ENCODE measurements at regions not wholly inside any gene's neighbourhood (a gene's known extent, or its start where the extent isn't known, plus 50 kb on each side); places are given as distances from the start of the nearest gene placed in this dataset.

- no peak overlapping the region for H3K4me3 ChIP-seq (replicated peaks; ENCODE audit: insufficient read depth, low read length)
- H3K27ac ChIP-seq (replicated peaks), result no peak overlapping the region
- DNase-seq (ENCODE audit: low read depth in 1 of 2, low spot score in 1 of 2), result no peak
- H3K27me3 ChIP-seq (ENCODE audit: insufficient read depth, poor library complexity, severe bottlenecking), result no peaks in the 10 kb centered on the region
- TF ChIP-seq, protein P1, sequence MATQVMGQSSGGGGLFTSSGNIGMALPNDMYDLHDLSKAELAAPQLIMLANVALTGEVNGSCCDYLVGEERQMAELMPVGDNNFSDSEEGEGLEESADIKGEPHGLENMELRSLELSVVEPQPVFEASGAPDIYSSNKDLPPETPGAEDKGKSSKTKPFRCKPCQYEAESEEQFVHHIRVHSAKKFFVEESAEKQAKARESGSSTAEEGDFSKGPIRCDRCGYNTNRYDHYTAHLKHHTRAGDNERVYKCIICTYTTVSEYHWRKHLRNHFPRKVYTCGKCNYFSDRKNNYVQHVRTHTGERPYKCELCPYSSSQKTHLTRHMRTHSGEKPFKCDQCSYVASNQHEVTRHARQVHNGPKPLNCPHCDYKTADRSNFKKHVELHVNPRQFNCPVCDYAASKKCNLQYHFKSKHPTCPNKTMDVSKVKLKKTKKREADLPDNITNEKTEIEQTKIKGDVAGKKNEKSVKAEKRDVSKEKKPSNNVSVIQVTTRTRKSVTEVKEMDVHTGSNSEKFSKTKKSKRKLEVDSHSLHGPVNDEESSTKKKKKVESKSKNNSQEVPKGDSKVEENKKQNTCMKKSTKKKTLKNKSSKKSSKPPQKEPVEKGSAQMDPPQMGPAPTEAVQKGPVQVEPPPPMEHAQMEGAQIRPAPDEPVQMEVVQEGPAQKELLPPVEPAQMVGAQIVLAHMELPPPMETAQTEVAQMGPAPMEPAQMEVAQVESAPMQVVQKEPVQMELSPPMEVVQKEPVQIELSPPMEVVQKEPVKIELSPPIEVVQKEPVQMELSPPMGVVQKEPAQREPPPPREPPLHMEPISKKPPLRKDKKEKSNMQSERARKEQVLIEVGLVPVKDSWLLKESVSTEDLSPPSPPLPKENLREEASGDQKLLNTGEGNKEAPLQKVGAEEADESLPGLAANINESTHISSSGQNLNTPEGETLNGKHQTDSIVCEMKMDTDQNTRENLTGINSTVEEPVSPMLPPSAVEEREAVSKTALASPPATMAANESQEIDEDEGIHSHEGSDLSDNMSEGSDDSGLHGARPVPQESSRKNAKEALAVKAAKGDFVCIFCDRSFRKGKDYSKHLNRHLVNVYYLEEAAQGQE (IDR thresholded peaks at IDR 0.05; ENCODE audit: insufficient replicate concordance, low read depth), result no peak
- TF ChIP-seq CTCF (IDR thresholded peaks at IDR 0.05; ENCODE audit: insufficient read depth, low read length), result no peak
- no peak for TF ChIP-seq POLR2AphosphoS5 (IDR thresholded peaks at IDR 0.05; ENCODE audit: low read depth)
- no peak for TF ChIP-seq GABPA (IDR thresholded peaks at IDR 0.05; ENCODE audit: low read depth)
- TF ChIP-seq SPI1 (IDR thresholded peaks at IDR 0.05; ENCODE audit: borderline replicate concordance, low read depth), result no peak
Measured at GRCh38 chr16:64085296-64085695, 1036.6 kb downstream of the CDH11 start.

GRCh38 chr16:64084706-64085105 lies 1037.2 kb downstream of the CDH11 start:
- TF ChIP-seq, protein P1 (IDR thresholded peaks at IDR 0.05; ENCODE audit: insufficient replicate concordance, low read depth), result no peak
- TF ChIP-seq SPI1 (IDR thresholded peaks at IDR 0.05; ENCODE audit: borderline replicate concordance, low read depth), result no peak
- no peak for TF ChIP-seq CTCF (IDR thresholded peaks at IDR 0.05; ENCODE audit: insufficient read depth, low read length)
- TF ChIP-seq GABPA (IDR thresholded peaks at IDR 0.05; ENCODE audit: low read depth), result no peak
- TF ChIP-seq POLR2AphosphoS5 (IDR thresholded peaks at IDR 0.05; ENCODE audit: low read depth), result no peak
- no peak overlapping the region for H3K27ac ChIP-seq (replicated peaks)
- no peak for DNase-seq (ENCODE audit: low read depth in 1 of 2, low spot score in 1 of 2)
- H3K4me3 ChIP-seq (replicated peaks; ENCODE audit: insufficient read depth, low read length), result no peak overlapping the region
- H3K27me3 ChIP-seq (ENCODE audit: insufficient read depth, poor library complexity, severe bottlenecking), result no peaks in the 10 kb centered on the region

- no peak overlapping the region for H3K4me3 ChIP-seq (replicated peaks; ENCODE audit: insufficient read depth, low read length)
- no peak overlapping the region for H3K27ac ChIP-seq (replicated peaks)
- H3K27me3 ChIP-seq (ENCODE audit: insufficient read depth, poor library complexity, severe bottlenecking), result no peaks in the 10 kb centered on the region
- no peak for DNase-seq (ENCODE audit: low read depth in 1 of 2, low spot score in 1 of 2)
- TF ChIP-seq CTCF (IDR thresholded peaks at IDR 0.05; ENCODE audit: insufficient read depth, low read length) (no peak), GABPA (IDR thresholded peaks at IDR 0.05; ENCODE audit: low read depth) (no peak), SPI1 (IDR thresholded peaks at IDR 0.05; ENCODE audit: borderline replicate concordance, low read depth) (no peak), POLR2AphosphoS5 (IDR thresholded peaks at IDR 0.05; ENCODE audit: low read depth) (no peak)
- TF ChIP-seq, protein P1 (IDR thresholded peaks at IDR 0.05; ENCODE audit: insufficient replicate concordance, low read depth), result no peak
Measured at GRCh38 chr16:64083428-64084129, 1038.3 kb downstream of the CDH11 start.

Data from HL-60 (cell line).